NB4 (cell line): ENCODE measurements at regions not wholly inside any gene's neighbourhood (a gene's known extent, or its start where the extent isn't known, plus 50 kb on each side); places are given as distances from the start of the nearest gene placed in this dataset.
"Not testable (repeated sequence)": the region's sequence is repeated elsewhere in the genome, so short reads cannot be mapped to it uniquely, and the experiment has no call there.

ENCODE experiments used
- POLR2A ChIP-seq: IDR thresholded peaks from 2 replicates; pipeline ENCODE4 v1.6.1; 2011; ENCODE audit warnings: mild to moderate bottlenecking; ENCODE audit not compliant: insufficient read length; ENCODE audit errors: extremely low read depth
- TF ChIP-seq, protein P1 (sequence below): IDR thresholded peaks from one replicate; pipeline ENCODE4 v1.5.1; 2012; ENCODE audit warnings: low read depth, low read length
- TF ChIP-seq, protein P2 (sequence below): IDR thresholded peaks from 2 replicates; pipeline ENCODE4 v1.6.1; 2011; ENCODE audit warnings: low read depth, low read length

DNA sequence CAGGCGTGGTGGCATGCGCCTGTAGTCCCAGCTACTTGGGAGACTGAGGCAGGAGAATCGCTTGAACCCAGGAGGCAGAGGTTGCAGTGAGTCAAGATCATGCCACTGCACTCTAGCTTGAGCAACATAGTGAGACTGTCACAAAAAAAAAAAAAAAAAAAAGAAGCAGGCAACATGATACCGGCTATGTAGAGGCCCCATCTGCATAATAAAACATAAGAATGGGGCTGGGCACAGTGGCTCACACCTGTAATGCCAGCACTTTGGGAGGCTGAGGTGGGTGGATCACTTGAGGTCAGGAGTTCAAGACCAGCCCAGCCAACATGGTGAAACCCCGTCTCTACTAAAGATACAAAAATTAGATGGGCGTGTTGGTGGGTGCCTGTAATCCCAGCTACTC, 304.7 kb downstream of the GJA1 start:
- TF ChIP-seq, protein P1, sequence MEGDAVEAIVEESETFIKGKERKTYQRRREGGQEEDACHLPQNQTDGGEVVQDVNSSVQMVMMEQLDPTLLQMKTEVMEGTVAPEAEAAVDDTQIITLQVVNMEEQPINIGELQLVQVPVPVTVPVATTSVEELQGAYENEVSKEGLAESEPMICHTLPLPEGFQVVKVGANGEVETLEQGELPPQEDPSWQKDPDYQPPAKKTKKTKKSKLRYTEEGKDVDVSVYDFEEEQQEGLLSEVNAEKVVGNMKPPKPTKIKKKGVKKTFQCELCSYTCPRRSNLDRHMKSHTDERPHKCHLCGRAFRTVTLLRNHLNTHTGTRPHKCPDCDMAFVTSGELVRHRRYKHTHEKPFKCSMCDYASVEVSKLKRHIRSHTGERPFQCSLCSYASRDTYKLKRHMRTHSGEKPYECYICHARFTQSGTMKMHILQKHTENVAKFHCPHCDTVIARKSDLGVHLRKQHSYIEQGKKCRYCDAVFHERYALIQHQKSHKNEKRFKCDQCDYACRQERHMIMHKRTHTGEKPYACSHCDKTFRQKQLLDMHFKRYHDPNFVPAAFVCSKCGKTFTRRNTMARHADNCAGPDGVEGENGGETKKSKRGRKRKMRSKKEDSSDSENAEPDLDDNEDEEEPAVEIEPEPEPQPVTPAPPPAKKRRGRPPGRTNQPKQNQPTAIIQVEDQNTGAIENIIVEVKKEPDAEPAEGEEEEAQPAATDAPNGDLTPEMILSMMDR = not testable (repeated sequence)
- not testable (repeated sequence) for TF ChIP-seq POLR2A
- TF ChIP-seq, protein P2, sequence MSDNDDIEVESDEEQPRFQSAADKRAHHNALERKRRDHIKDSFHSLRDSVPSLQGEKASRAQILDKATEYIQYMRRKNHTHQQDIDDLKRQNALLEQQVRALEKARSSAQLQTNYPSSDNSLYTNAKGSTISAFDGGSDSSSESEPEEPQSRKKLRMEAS = not testable (repeated sequence)
